Fibroblast of skin of abdomen (primary cell): ENCODE measurements at regions not wholly inside any gene's neighbourhood (a gene's known extent, or its start where the extent isn't known, plus 50 kb on each side); places are given as distances from the start of the nearest gene placed in this dataset.
A peak's percentile ranks its signal among the peaks of the same experiment; 100 is the strongest.
"Not testable (repeated sequence)": the region's sequence is repeated elsewhere in the genome, so short reads cannot be mapped to it uniquely, and the experiment has no call there.

Source experiments
- DNase-seq: peaks from one replicate; pipeline ENCODE4 v3.0.0-alpha.2; 2013

DNA sequence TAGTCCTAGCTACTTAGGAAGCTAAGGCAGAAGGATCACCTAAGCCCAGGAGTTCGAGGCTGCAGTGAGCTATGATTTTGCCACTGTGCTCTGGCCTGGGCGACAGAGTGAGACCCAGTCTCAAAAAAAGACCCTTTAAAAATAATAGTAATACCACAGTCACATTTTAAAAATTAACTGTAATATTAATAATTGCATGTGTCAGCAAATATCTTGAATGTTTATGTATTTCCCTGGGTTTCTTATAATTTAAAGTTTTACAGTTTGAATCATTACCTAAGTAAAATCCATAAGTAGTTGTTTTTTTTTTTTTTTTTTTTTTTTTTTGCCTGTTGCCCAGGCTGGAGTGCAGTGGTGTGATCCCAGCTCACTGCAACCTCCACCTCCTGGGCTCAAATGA is 69.2 kb downstream of the LYZL2 start:
- no peak for DNase-seq

DNA sequence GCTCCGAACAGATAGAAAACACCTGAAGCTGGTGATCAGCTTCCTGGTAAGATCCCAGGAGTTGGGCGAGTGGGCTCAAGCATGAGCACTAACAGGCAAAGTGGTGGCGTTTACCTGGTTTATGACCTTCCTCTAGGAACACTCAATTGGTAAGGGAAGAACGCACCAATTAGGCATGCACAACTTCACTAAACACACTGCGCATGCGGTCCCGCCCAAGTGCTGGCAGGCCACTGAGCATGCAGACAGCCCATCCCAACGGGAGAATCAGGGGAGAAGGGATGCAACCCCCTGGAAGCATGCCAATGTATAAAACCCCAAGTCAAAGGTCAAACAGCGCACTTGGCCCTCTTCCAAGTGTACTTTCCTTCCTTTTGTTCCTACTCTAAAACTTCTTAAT is 70.4 kb downstream of the LYZL2 start:
- no peak for DNase-seq

- no peak for DNase-seq
These were observed 71.1 kb downstream of the LYZL2 start for GRCh38 chr10:30558411-30558810.

- peak; percentile 60 for DNase-seq
These were observed 71.7 kb downstream of the LYZL2 start for GRCh38 chr10:30557884-30558283.

- DNase-seq = no peak
These were observed 73.4 kb downstream of the LYZL2 start for GRCh38 chr10:30556189-30556588.

DNA sequence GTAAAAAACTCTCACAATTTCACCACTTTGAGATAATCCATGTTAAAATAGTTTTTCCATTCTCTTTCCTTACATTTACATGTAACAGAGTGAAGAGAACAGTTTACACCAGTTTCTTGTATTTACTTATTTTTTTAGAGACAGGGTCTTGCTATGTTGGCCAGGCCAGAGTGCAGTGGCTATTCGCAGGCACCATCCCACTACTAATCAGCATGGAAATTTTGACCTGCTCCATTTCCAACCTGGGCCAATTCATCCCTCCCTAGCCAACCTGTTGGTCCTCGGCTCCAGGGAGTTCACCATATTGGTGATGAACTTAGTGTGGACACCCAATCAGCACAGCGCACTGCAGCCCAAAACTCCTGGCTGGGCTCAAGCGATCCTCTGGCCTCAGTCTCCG is 74.1 kb downstream of the LYZL2 start:
- DNase-seq = no peak

- no peak for DNase-seq
These were observed 75.1 kb downstream of the LYZL2 start for GRCh38 chr10:30554440-30554825.

DNA sequence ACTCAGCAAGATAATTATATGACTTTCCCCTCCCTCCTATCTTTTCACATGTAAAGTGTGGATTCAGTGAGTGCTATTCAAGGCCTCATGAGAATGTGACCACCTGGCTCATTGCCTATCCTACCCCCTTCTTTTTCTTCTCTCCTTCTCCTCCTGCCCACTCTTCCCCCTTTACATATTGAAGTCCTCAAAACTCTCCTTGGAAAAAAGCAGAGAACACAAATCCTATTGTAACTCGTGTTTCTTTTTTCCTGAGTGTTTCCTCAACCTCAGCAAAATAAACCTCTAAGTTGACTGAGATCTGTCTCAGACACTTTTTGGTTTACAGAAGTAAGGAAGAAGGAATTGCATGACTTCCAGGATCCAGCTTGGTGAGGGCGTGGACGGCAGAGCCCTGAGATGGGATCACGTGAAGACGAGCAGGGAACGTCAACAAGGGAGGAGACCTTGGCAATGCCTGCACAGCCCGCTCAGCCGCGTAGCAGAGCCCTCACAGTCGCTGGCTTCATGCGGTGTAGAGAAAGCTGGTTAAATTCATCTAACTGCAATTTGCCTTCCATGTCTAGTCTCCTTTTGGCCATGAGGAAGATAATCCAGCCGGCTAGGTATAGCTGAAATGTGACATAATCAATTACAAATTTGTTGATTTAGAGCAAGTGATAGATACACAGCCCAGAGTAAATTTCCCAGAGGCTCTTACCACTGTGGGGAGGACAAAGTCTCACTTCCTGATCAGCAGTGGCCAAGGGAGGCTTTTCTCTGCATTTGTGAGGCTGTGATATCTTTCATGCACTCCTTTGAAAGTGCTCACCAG is 75.7 kb downstream of the LYZL2 start:
- peak; percentile 27 for DNase-seq

DNA sequence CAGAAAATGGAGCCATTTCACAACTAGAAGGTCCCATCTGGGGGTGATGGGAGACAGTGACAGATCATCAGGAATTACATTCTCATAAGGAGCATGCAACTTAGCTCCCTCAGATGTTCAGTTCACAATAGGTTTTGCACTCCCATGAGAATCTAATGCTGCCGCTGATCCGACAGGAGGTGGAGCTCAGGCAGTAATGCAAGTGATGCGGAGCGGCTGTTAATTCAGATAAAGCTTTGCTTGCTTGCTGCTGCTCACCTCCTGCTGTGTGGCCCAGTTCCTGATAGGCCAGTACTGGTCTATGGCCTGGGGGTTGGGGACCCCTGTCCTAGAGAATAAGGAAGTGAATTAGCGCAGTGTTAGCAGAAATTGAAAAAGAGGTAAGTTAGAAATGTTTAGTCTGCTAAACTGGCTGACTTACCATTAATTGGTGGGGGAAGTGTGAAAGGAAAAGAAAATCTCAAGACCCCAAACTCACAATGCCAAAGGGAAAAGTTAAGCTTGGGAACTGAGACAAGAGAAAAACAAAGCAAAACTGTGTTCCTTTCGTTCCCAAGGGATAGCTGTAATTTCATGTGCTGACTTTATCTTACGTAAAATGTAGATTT is 76.4 kb downstream of the LYZL2 start:
- DNase-seq = no peak

GRCh38 chr10:30550967-30551815 is 78.4 kb downstream of the LYZL2 start:
- no peak for DNase-seq

DNA sequence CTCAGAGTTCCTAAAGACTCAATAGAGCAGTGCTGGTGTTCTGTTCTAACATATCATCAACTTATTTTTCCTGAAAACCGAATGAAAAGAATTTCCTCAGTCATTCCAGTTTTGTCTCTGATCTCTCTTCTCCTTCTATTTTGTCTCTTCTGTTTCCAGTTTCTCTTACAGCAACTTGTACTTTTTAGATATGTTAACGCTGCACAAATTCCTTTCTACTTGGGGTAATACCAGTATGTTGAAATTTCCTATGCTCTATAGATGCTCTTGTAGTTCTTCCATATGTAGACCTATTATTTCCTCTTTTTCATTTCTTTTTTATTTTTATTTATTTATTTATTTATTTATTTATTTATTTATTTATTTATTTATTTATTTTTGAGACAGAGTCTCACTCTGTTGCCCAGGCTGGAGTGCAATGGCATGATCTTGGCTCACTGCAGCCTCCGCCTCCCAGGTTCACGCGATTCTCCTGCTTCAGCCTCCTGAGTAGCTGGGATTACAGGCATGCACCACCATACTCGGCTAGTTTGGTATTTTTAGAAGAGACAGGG is 80.3 kb downstream of the LYZL2 start:
- not testable (repeated sequence) for DNase-seq

DNA sequence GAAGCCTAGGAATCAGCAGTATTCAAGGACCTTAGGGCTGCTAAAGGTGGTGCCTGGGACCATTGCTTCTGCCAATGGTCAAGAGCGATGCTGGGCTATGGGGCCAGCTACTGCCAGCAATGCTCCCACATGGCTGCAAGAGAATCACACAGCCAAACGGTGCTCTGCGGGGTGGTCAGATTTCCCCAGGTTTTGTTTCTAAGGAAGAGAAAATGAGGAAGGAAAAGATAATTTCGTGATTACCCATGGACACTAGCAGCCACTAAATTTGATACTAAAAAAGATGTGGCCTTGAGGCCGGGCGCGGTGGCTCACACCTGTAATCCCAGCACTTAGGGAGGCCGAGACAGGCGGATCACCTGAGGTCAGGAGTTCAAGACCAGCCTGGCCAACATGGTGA is 83.0 kb downstream of the LYZL2 start:
- DNase-seq = no peak

DNA sequence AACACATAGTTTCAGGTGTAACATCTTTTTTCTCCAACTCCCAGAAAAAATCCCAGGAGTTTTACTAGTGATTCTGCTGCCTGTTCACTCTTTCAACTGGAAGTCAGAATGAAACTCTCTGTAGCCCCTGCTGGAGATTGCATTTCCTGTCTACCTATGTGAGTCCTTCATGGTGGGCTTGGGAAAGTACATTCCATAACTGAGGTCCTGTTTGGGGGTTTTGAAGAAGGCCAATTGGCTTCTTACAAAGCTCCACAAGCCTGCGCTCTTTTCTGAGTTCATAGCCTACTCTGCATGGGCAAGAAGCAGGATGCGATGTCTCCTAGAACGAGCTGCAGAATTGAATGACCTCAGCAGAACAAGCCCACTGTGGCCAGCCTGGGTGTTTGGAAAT is 86.7 kb downstream of the LYZL2 start:
- DNase-seq = no peak

DNA sequence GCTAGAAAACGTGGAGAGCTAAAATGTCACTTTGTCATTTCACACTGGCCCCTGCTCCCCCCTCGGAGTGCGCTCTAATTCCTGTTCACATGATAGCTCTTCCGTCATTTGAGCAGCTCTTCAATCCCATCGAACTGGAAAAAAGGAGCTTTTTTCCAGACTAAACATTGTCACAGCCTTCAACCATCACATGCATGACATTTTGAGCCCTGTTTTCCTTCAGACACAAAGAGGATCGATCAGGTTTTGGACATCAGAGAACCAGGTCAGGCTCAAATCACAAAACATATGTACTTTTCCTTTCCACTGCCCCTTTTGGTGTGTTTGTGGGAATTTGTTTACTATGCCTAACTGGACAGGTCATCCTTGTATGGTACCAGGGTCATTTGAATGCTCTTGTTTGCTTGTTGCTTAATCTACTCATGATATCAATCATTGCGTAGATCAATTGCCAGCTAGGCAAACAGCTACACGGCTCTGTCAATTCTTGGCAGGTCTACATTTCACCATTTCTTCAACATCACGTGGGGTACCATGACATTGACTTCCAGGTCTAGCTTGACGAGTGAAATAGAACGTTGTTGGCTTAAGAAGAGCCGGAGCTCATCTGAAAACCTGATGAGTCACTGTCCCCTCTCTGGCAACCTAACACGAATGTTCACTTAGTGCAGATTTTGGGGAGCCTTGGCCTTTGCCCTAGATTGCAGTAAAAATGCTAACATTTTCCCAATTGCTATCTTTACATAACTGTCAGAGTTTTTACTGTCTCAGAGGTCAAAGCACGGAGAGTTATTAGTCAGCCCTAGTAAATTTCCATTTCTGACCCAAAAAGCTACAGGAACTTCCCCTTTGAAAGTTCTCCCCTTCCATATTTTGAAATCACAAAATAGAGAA is 87.3 kb downstream of the LYZL2 start:
- no peak for DNase-seq

DNA sequence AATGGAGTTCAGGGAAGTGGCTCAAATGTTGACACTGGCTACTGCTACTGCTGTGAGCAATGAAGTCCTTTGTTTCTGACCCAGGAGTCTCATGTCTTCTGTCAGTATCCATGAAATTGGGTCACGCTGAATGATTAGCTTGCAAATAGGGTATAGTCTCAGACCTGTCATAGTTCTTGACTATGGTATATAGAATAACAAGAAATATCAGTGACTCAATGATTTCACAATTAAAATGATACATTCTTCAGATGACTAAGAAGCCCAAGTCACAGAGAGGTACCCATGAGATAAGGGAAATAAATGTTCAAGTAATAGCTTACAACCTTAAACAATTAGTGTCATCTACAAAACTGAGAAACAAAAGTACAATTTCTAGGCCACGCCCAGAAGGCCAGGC is 89.3 kb downstream of the LYZL2 start:
- DNase-seq = no peak

DNA sequence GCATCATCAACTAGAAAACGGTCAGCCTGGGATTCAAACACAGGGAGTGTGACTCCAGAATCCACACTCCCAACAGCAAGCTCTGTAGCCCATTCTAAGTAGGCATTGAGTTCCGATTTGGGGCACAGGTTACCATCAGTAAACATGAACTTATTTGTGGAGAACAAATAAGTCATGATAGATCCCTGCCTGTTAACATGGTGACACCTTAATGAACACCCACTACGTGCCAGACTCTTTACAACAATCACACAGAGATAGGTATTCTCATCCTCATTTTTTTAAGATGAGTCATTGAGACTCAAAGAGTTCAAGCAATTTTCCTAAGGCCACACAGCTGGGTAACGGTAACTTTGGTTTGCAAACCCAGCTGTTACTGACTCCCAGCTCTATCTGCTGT is 91.5 kb downstream of the LYZL2 start:
- DNase-seq = peak; percentile 63

DNA sequence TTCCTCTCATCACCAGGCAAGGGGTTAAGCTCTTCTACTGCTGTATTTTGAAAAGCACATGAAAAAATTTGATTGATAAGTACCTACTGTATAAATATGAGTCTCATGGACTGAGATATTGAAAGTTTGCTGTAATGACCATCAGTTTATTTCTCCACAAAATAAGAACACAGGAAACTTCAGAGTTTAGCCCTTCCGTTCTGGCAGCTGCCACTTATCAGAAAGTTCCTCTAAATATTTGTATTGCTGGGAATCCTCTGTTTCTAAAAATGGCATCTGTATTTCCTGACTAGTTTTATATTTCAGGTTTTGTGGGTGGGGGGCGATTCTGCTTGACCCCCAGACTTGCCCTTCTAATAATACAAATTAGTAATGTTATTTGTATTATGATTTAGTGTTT is 92.0 kb downstream of the LYZL2 start:
- DNase-seq = no peak

DNA sequence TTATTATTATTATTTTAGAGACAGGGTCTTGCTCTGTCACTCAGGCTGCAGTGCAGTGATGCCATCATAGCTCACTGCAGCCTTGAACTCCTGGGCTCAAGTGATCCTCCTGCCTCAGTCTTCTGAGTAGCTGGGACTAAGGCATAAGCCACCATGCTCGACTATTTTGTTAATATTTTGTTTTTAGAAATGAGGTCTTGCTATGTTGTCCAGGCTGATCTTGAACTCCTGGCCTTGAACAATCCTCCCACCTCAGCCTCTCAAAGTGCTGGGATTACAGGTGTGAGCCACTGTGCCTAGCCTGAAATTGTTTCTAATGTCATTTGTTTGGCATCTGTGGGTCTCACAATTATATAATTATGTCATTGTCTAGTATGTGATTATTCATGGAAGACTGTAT is 92.4 kb downstream of the LYZL2 start:
- not testable (repeated sequence) for DNase-seq

- DNase-seq = no peak
These were observed 93.0 kb downstream of the LYZL2 start for GRCh38 chr10:30536578-30536977.

GRCh38 chr10:30535677-30536076 is 93.9 kb downstream of the LYZL2 start:
- DNase-seq = no peak

- DNase-seq = peak; percentile 63
These were observed 94.9 kb downstream of the LYZL2 start for GRCh38 chr10:30534465-30535144.
